Liver (tissue), 8 donors: ENCODE measurements at regions not wholly inside any gene's neighbourhood (a gene's known extent, or its start where the extent isn't known, plus 50 kb on each side); places are given as distances from the start of the nearest gene placed in this dataset.

Experiments used
- DNase-seq: peaks from one replicate; pipeline ENCODE4 v3.0.0-alpha.2; 2017; ENCODE audit warnings: low spot score
- H3K27ac ChIP-seq, 2 donors: one replicate each; pipeline ENCODE4 v1.7.0; 2013; ENCODE audit warnings: inconsistent platforms in 2 of 2, low read length in 2 of 2, control low read depth in 1 of 2, low read depth in 1 of 2, mild to moderate bottlenecking in 1 of 2
- H3K27me3 ChIP-seq, 4 donors: one replicate each; pipeline versions ENCODE4 v1.6.1 to v1.7.0; 2013; ENCODE audit warnings: low read length in 3 of 4, inconsistent platforms in 1 of 4, mild to moderate bottlenecking in 1 of 4, moderate library complexity in 1 of 4; ENCODE audit not compliant: control insufficient read depth in 4 of 4, insufficient read depth in 4 of 4
- H3K36me3 ChIP-seq, 4 donors: one replicate each; pipeline versions ENCODE4 v1.6.1 to v1.7.0; 2013; ENCODE audit warnings: low read length in 3 of 4, mild to moderate bottlenecking in 3 of 4, low read depth in 1 of 4, moderate library complexity in 1 of 4; ENCODE audit not compliant: control insufficient read depth in 4 of 4, insufficient read depth in 3 of 4
- H3K4me1 ChIP-seq, 4 donors: one replicate each; pipeline versions ENCODE4 v1.6.1 to v1.7.0; 2013; ENCODE audit warnings: low read length in 3 of 4, mild to moderate bottlenecking in 3 of 4, moderate library complexity in 1 of 4; ENCODE audit not compliant: control insufficient read depth in 4 of 4, insufficient read depth in 4 of 4
- H3K4me3 ChIP-seq, 3 donors: one replicate each; pipeline versions ENCODE4 v1.6.1 to v1.7.0; 2013; ENCODE audit warnings: low read length in 3 of 3, control low read depth in 1 of 3, low read depth in 1 of 3, mild to moderate bottlenecking in 1 of 3
- H3K9ac ChIP-seq, 2 donors: one replicate each; pipeline ENCODE4 v1.7.0; 2013; ENCODE audit warnings: low read length in 2 of 2, mild to moderate bottlenecking in 2 of 2, moderate library complexity in 2 of 2, control low read depth in 1 of 2, low read depth in 1 of 2
- H3K9me3 ChIP-seq, 4 donors: one replicate each; pipeline versions ENCODE4 v1.6.1 to v1.7.0; 2013; ENCODE audit warnings: low read length in 3 of 4; ENCODE audit not compliant: control insufficient read depth in 4 of 4
- EGR1 ChIP-seq, 2 donors: IDR thresholded peaks; 2 replicates each; pipeline ENCODE4 v1.6.1; 2016 to 2018; ENCODE audit warnings: antibody characterized with exemption in 2 of 2, low read depth in 2 of 2
- FOXA1 ChIP-seq: IDR thresholded peaks from 2 replicates; pipeline ENCODE4 v1.6.1; 2016; ENCODE audit warnings: antibody characterized with exemption
- FOXA2 ChIP-seq: IDR thresholded peaks from 2 replicates; pipeline ENCODE4 v1.6.1; 2016; ENCODE audit warnings: antibody characterized with exemption
- GABPA ChIP-seq, 2 donors: IDR thresholded peaks in 1 of 2; conservative IDR thresholded peaks in 1 of 2; 2 replicates each; pipeline ENCODE4 v1.6.1; 2016; ENCODE audit warnings: antibody characterized with exemption in 2 of 2, mild to moderate bottlenecking in 1 of 2, moderate library complexity in 1 of 2
- HNF4A ChIP-seq, 2 donors: conservative IDR thresholded peaks; 2 replicates each; pipeline ENCODE4 v1.6.1; 2016; ENCODE audit warnings: antibody characterized with exemption in 2 of 2, mild to moderate bottlenecking in 2 of 2
- HNF4G ChIP-seq: IDR thresholded peaks from 2 replicates; pipeline ENCODE4 v1.6.1; 2016; ENCODE audit warnings: antibody characterized with exemption
- JUND ChIP-seq, 2 donors: IDR thresholded peaks; 2 replicates each; pipeline ENCODE4 v1.6.1; 2016; ENCODE audit warnings: antibody characterized with exemption in 2 of 2
- NR2F2 ChIP-seq: IDR thresholded peaks from 2 replicates; pipeline ENCODE4 v1.6.1; 2016; ENCODE audit warnings: antibody characterized with exemption
- RAD21 ChIP-seq, 2 donors: IDR thresholded peaks; 2 replicates each; pipeline ENCODE4 v1.6.1; 2016; ENCODE audit warnings: antibody characterized with exemption in 2 of 2, mild to moderate bottlenecking in 2 of 2
- RXRA ChIP-seq, 2 donors: IDR thresholded peaks; 2 replicates each; pipeline ENCODE4 v1.6.1; 2017 to 2018; ENCODE audit warnings: antibody characterized with exemption in 2 of 2, mild to moderate bottlenecking in 1 of 2
- SP1 ChIP-seq: IDR thresholded peaks from 2 replicates; pipeline ENCODE4 v1.6.1; 2018; ENCODE audit warnings: antibody characterized with exemption, mild to moderate bottlenecking
- TAF1 ChIP-seq: conservative IDR thresholded peaks from 2 replicates; pipeline ENCODE4 v1.6.1; 2016; ENCODE audit warnings: antibody characterized with exemption, mild to moderate bottlenecking
- YY1 ChIP-seq: IDR thresholded peaks from 2 replicates; pipeline ENCODE4 v1.6.1; 2016; ENCODE audit warnings: antibody characterized with exemption, mild to moderate bottlenecking
- WGBS: extraction: QIAGEN DNeasy Blood & Tissue Kit; methylation state at CpG from one replicate; pipeline ENCODE4 v1.1.7; 2013; 5-methylcytosine and 5-hydroxymethylcytosine counted together
- TF ChIP-seq, protein P1 (sequence below): IDR thresholded peaks from 2 replicates; pipeline ENCODE4 v1.6.1; 2016; ENCODE audit warnings: antibody characterized with exemption
- TF ChIP-seq, protein P2 (sequence below): IDR thresholded peaks from 2 replicates; pipeline ENCODE4 v1.6.1; 2016; ENCODE audit warnings: antibody characterized with exemption
- TF ChIP-seq, protein P3 (sequence below): IDR thresholded peaks from 2 replicates; pipeline ENCODE4 v1.6.1; 2016; ENCODE audit warnings: antibody characterized with exemption
- TF ChIP-seq, protein P4 (sequence below): fragments of 150-350 bp; IDR thresholded peaks from 2 replicates; pipeline ENCODE4 v1.5.1; 2017; ENCODE audit warnings: improper control_type of control experiment, low read depth, low read length; ENCODE audit not compliant: missing input control
- TF ChIP-seq, protein P5 (sequence below): IDR thresholded peaks from 2 replicates; pipeline ENCODE4 v1.6.1; 2016; ENCODE audit warnings: antibody characterized with exemption, mild to moderate bottlenecking
- donor health status: healthy.
- donor health status: healthy.
- donor health status: healthy.
- donor health status: healthy.
- donor health status: healthy.

DNA sequence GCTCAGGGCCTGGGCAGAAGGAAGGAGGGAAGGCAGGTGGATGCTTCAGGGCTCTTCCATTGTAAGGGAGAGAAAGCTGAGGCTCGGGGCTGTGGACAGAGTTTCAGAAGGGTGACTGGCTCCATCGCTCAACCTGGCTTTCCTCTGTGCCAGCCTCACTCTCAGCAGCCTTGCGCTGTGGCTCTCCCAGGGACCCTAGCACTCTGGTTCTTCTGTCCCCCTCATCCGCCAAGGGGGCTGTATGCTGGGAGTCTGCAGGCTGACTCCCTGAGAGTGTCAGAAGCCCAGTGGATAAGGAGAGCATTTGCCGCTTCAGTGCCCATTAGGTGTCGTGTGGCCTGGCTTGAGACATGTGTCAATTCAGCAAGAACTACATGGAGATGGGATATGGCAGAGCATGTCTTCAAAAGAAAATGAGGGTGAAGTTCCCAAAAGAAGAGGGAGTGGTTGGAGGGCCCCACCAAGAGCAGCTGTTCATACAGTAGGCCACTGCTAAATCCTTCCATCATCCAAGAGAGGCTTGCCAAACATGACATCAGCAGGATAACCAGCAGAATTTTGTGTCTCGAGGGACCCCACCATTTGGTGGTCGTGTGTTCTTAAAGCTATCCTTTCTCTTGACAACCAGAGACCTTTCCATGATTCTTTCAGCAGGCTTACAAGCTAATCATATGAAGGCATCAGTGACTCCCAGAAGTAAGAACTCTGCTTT lies 148.2 kb downstream of the IRX5 start:
- Histone ChIP-seq H3K9ac (no peak overlapping the region), H3K27ac (no peak overlapping the region), H3K4me1 (peaks cover 8 to 9% (median 9%) of the 10 kb centered on the region in 4 donors), H3K4me3 (no peak overlapping the region), H3K27me3 (peaks cover 0 to 2% (median 0%) of the 10 kb centered on the region in 4 donors), H3K36me3 (no peaks in the 10 kb centered on the region), H3K9me3 (no peaks in the 10 kb centered on the region)
- TF ChIP-seq, protein P1, sequence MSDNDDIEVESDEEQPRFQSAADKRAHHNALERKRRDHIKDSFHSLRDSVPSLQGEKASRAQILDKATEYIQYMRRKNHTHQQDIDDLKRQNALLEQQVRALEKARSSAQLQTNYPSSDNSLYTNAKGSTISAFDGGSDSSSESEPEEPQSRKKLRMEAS = no peak
- TF ChIP-seq RXRA (IDR thresholded peaks at IDR 0.05) (no peak), SP1 (no peak), RAD21 (IDR thresholded peaks at IDR 0.05) (no peak), EGR1 (IDR thresholded peaks at IDR 0.05; ENCODE audit: low read depth in 2 of 2) (no peak), JUND (IDR thresholded peaks at IDR 0.05) (no peak), HNF4A (conservative IDR thresholded peaks at IDR 0.05) (no peak)
- TF ChIP-seq, protein P2, sequence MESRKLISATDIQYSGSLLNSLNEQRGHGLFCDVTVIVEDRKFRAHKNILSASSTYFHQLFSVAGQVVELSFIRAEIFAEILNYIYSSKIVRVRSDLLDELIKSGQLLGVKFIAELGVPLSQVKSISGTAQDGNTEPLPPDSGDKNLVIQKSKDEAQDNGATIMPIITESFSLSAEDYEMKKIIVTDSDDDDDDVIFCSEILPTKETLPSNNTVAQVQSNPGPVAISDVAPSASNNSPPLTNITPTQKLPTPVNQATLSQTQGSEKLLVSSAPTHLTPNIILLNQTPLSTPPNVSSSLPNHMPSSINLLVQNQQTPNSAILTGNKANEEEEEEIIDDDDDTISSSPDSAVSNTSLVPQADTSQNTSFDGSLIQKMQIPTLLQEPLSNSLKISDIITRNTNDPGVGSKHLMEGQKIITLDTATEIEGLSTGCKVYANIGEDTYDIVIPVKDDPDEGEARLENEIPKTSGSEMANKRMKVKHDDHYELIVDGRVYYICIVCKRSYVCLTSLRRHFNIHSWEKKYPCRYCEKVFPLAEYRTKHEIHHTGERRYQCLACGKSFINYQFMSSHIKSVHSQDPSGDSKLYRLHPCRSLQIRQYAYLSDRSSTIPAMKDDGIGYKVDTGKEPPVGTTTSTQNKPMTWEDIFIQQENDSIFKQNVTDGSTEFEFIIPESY = no peak
- no peak for DNase-seq
- WGBS = 89% methylated on average over 8 of the region's 8 CpGs

DNA sequence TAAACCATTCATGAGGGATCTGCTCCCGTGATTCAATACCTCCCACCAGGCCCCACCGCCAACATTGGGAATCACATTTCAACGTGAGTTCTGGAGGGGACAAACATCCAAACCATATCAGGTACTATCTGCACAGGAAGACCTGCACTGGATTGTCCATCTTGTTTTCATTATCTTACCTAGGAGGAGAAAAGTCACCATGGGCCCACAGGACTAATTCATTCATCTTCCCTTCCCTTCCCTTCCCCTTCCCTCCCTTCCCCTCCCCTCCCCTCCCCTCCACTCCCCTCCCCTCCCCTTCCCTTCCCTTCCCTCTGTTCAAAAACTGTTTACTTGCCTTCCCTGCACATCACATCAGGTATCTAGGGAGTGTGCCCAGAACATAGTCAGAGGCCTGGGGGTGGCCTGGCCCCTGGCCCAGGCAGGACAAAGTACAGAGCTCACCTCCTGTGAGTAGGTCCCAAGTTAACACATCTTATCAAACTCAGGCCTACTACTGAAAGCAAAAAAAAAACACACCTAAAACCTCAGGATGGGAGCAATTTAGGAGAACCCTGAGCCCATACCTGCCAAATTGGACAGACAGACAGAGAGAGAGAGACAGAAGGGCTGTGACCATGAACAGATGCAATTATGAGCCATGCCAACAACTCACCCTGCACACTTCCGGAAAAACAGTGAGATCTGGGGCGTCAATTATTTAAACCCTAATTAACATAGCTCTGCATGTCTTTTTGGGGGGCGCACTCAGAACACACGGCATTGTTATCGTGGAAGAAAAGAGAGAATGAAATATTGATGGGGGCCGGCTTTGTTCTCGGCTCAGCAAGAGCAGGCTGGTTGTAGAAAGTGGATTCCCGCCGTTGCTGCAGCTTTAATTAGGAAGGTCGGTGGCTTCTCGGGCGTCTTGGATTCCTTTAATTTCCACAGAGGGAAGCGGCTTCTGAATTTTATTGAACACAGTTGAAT lies 151.2 kb downstream of the IRX5 start:
- H3K4me3 ChIP-seq = no peak overlapping the region
- TF ChIP-seq FOXA1 = no peak
- peak; percentile 79 to 86 for TF ChIP-seq HNF4A (conservative IDR thresholded peaks at IDR 0.05)
- peak; percentile 9 for TF ChIP-seq FOXA2
- TF ChIP-seq EGR1 (IDR thresholded peaks at IDR 0.05; ENCODE audit: low read depth in 2 of 2) = no peak
- peak in 1 of 2 donors; percentile 43 for TF ChIP-seq RXRA (IDR thresholded peaks at IDR 0.05)
- peak in 1 of 2 donors; percentile 49 for TF ChIP-seq JUND (IDR thresholded peaks at IDR 0.05)
- TF ChIP-seq GABPA (IDR thresholded peaks at IDR 0.05 in 1 of 2, conservative IDR thresholded peaks at IDR 0.05 in 1 of 2) = no peak
- TF ChIP-seq, protein P3, sequence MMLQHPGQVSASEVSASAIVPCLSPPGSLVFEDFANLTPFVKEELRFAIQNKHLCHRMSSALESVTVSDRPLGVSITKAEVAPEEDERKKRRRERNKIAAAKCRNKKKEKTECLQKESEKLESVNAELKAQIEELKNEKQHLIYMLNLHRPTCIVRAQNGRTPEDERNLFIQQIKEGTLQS = no peak
- no peak for TF ChIP-seq RAD21 (IDR thresholded peaks at IDR 0.05)
- no peak for TF ChIP-seq YY1
- peak; percentile 29 for TF ChIP-seq SP1
- peak; percentile 43 for TF ChIP-seq HNF4G
- TF ChIP-seq, protein P4, sequence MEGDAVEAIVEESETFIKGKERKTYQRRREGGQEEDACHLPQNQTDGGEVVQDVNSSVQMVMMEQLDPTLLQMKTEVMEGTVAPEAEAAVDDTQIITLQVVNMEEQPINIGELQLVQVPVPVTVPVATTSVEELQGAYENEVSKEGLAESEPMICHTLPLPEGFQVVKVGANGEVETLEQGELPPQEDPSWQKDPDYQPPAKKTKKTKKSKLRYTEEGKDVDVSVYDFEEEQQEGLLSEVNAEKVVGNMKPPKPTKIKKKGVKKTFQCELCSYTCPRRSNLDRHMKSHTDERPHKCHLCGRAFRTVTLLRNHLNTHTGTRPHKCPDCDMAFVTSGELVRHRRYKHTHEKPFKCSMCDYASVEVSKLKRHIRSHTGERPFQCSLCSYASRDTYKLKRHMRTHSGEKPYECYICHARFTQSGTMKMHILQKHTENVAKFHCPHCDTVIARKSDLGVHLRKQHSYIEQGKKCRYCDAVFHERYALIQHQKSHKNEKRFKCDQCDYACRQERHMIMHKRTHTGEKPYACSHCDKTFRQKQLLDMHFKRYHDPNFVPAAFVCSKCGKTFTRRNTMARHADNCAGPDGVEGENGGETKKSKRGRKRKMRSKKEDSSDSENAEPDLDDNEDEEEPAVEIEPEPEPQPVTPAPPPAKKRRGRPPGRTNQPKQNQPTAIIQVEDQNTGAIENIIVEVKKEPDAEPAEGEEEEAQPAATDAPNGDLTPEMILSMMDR = no peak
- TF ChIP-seq, protein P1 = no peak
- TF ChIP-seq NR2F2 = no peak
- TF ChIP-seq, protein P5, sequence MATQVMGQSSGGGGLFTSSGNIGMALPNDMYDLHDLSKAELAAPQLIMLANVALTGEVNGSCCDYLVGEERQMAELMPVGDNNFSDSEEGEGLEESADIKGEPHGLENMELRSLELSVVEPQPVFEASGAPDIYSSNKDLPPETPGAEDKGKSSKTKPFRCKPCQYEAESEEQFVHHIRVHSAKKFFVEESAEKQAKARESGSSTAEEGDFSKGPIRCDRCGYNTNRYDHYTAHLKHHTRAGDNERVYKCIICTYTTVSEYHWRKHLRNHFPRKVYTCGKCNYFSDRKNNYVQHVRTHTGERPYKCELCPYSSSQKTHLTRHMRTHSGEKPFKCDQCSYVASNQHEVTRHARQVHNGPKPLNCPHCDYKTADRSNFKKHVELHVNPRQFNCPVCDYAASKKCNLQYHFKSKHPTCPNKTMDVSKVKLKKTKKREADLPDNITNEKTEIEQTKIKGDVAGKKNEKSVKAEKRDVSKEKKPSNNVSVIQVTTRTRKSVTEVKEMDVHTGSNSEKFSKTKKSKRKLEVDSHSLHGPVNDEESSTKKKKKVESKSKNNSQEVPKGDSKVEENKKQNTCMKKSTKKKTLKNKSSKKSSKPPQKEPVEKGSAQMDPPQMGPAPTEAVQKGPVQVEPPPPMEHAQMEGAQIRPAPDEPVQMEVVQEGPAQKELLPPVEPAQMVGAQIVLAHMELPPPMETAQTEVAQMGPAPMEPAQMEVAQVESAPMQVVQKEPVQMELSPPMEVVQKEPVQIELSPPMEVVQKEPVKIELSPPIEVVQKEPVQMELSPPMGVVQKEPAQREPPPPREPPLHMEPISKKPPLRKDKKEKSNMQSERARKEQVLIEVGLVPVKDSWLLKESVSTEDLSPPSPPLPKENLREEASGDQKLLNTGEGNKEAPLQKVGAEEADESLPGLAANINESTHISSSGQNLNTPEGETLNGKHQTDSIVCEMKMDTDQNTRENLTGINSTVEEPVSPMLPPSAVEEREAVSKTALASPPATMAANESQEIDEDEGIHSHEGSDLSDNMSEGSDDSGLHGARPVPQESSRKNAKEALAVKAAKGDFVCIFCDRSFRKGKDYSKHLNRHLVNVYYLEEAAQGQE = peak; percentile 21
- TF ChIP-seq, protein P2 = no peak
- TF ChIP-seq TAF1 = no peak
- H3K4me1 ChIP-seq = peaks cover 8 to 9% (median 9%) of the 10 kb centered on the region in 4 donors
- no peaks in the 10 kb centered on the region for H3K36me3 ChIP-seq
- H3K27ac ChIP-seq = no peak overlapping the region
- H3K9ac ChIP-seq = no peak overlapping the region
- WGBS = 62% methylated on average over 16 of the region's 16 CpGs
- no peaks in the 10 kb centered on the region for H3K27me3 ChIP-seq
- H3K9me3 ChIP-seq = no peaks in the 10 kb centered on the region
- DNase-seq = no peak
